Endothelial cell of umbilical vein (primary cell): ENCODE measurements at regions not wholly inside any gene's neighbourhood (a gene's known extent, or its start where the extent isn't known, plus 50 kb on each side); places are given as distances from the start of the nearest gene placed in this dataset.

Experiments used
- BruUV-seq: library from RNA; stranded (reverse); fragments of 400-500 nt; replicated peaks from 2 replicates; lab custom pipeline; 2021; lab: Mats Ljungman, UMichigan
- CTCF ChIA-PET: fragments of 300-600, 350-600 bp; sonication (Branson Sonifier 250); formaldehyde crosslinking; loops from one replicate; lab custom pipeline; 2021; ENCODE audit warnings: antibody characterized with exemption, inconsistent platforms; lab: Charles Lee
- POLR2A ChIA-PET: fragments of 300-600, 350-600 bp; sonication (Branson Sonifier 250); formaldehyde crosslinking; loops from one replicate; lab custom pipeline; 2021; ENCODE audit warnings: antibody characterized with exemption, inconsistent platforms; lab: Charles Lee
- DNase-seq: peaks from one replicate; pipeline ENCODE4 v3.0.0-alpha.2; 2011; ENCODE audit warnings: low read depth, low spot score
- FAIRE-seq: peaks from 2 replicates; lab custom pipeline; 2011; peaks lifted over from hg19 to GRCh38; lab: Jason Lieb, UNC
- H2AFZ ChIP-seq: 2 replicates; pipeline ENCODE4 v1.6.0; 2012; ENCODE audit warnings: low read depth, low read length, control low read depth, inconsistent platforms
- H3K27ac ChIP-seq: 2 replicates; pipeline ENCODE4 v1.5.1; 2011; ENCODE audit warnings: low read depth, mild to moderate bottlenecking, control low read depth, low read length, moderate library complexity; ENCODE audit not compliant: insufficient read depth
- H3K27me3 ChIP-seq, 2 experiments: 2 replicates each; pipeline versions ENCODE4 v1.6.0 to v1.6.1; 2011; ENCODE audit warnings: low read length in 2 of 2, mixed read lengths in 1 of 2; ENCODE audit not compliant: control insufficient read depth in 2 of 2, insufficient read depth in 2 of 2
- H3K36me3 ChIP-seq, 2 experiments: 2 replicates in 1 of 2; 3 replicates in 1 of 2; pipeline ENCODE4 v1.5.1; 2011; ENCODE audit warnings: low read length in 2 of 2, mild to moderate bottlenecking in 1 of 2, moderate library complexity in 1 of 2; ENCODE audit not compliant: control insufficient read depth in 2 of 2, insufficient read depth in 2 of 2; ENCODE audit errors: extremely low read depth in 1 of 2
- H3K4me1 ChIP-seq: 3 replicates; pipeline ENCODE4 v1.5.1; 2011; ENCODE audit warnings: mild to moderate bottlenecking, low read length; ENCODE audit not compliant: control insufficient read depth, insufficient read depth; ENCODE audit errors: extremely low read depth
- H3K4me2 ChIP-seq: 2 replicates; pipeline ENCODE4 v1.6.1; 2011; ENCODE audit warnings: low read length, control low read depth, mixed read lengths; ENCODE audit not compliant: insufficient read depth
- H3K4me3 ChIP-seq, 3 experiments: fragments of 200-600 bp in 1 of 3; sonication (generic), shearing (Covaris generic) in 1 of 3; replicated peaks in 1 of 3; 2 replicates each; pipeline ENCODE4 v1.5.1; 2011 to 2016; ENCODE audit warnings: control low read depth in 3 of 3, low read length in 3 of 3, mild to moderate bottlenecking in 2 of 3, inconsistent platforms in 1 of 3, low read depth in 1 of 3, moderate library complexity in 1 of 3; ENCODE audit not compliant: insufficient read depth in 1 of 3
- H3K79me2 ChIP-seq: 2 replicates; pipeline ENCODE4 v1.6.0; 2012; ENCODE audit warnings: low read length, inconsistent platforms; ENCODE audit not compliant: control insufficient read depth, insufficient read depth
- H3K9ac ChIP-seq: replicated peaks from 2 replicates; pipeline ENCODE3; 2011; ENCODE audit warnings: low read length, control low read depth; ENCODE audit not compliant: insufficient read depth; ENCODE audit errors: extremely low read depth
- H3K9me1 ChIP-seq: replicated peaks from 3 replicates; pipeline ENCODE4 v1.6.0; 2011; ENCODE audit warnings: mild to moderate bottlenecking, low read length; ENCODE audit not compliant: control insufficient read depth, insufficient read depth; ENCODE audit errors: extremely low read depth
- H3K9me3 ChIP-seq: replicated peaks from 2 replicates; pipeline ENCODE4 v1.5.1; 2012; ENCODE audit warnings: low read length, inconsistent platforms; ENCODE audit not compliant: control insufficient read depth, insufficient read depth
- H4K20me1 ChIP-seq: replicated peaks from 2 replicates; pipeline ENCODE3; 2011; ENCODE audit warnings: mild to moderate bottlenecking, low read length; ENCODE audit not compliant: control insufficient read depth, insufficient read depth; ENCODE audit errors: extremely low read depth
- CTCF ChIP-seq, 2 donors: IDR thresholded peaks; 1 replicate in 1 of 2; 2 replicates in 1 of 2; pipeline ENCODE4 v1.5.1; 2011; ENCODE audit warnings: low read length in 2 of 2, mild to moderate bottlenecking in 2 of 2, moderate library complexity in 2 of 2, control low read depth in 1 of 2, inconsistent platforms in 1 of 2, low read depth in 1 of 2; ENCODE audit not compliant: insufficient read depth in 1 of 2; ENCODE audit errors: extremely low read depth in 1 of 2
- FOS ChIP-seq: IDR thresholded peaks from 2 replicates; pipeline ENCODE4 v1.6.1; 2011; ENCODE audit warnings: mild to moderate bottlenecking, low read length, moderate library complexity, borderline replicate concordance; ENCODE audit not compliant: insufficient read depth
- JUN ChIP-seq: IDR thresholded peaks from 2 replicates; pipeline ENCODE4 v1.6.1; 2011; ENCODE audit warnings: borderline replicate concordance, low read depth; ENCODE audit not compliant: insufficient read length, insufficient read depth
- MYC ChIP-seq: IDR thresholded peaks from one replicate; pipeline ENCODE4 v1.6.1; 2011; ENCODE audit warnings: mild to moderate bottlenecking, low read depth, low read length
- POLR2A ChIP-seq: IDR thresholded peaks from 2 replicates; pipeline ENCODE4 v1.6.1; 2012; ENCODE audit warnings: low read depth, mild to moderate bottlenecking, control low read depth, low read length
- dilution Hi-C: fragments of 300-500 bp; cut with MboI; formaldehyde crosslinking; loops from one replicate; pipeline ENCODE4 v1.15.0; 2019; ENCODE audit warnings: low sequenced_read_pairs; ENCODE audit not compliant: extremely low pct_ligation_motif_present
- intact Hi-C: fragments of 100-400 bp; cut with micrococcal nuclease; formaldehyde crosslinking; loops from one replicate; pipeline ENCODE4 v1.10.0; 2022

- dilution Hi-C loops (no loop called here), intact Hi-C loops (no loop called here)
- no peaks in the 10 kb centered on the region for H3K36me3 ChIP-seq
- no peaks in the 10 kb centered on the region for H3K27me3 ChIP-seq
- CTCF ChIA-PET: no interaction called here
- no TSS peak for BruUV-seq
- TF ChIP-seq FOS: no peak
- no peak for TF ChIP-seq CTCF (IDR thresholded peaks at IDR 0.05; ENCODE audit: extremely low read depth in 1 of 2, insufficient read depth in 1 of 2, low read depth in 1 of 2, low read length in 2 of 2)
- no peak for TF ChIP-seq POLR2A
- no peak for TF ChIP-seq JUN
- no peak overlapping the region for H3K27ac ChIP-seq
- H3K9me1 ChIP-seq: no peaks in the 10 kb centered on the region
- no peaks in the 10 kb centered on the region for H3K9me3 ChIP-seq
- H3K4me3 ChIP-seq: no peak overlapping the region
- DNase-seq: no peak
- POLR2A ChIA-PET: no interaction called here
- no peak overlapping the region for H3K9ac ChIP-seq
- no peaks in the 10 kb centered on the region for H3K79me2 ChIP-seq
- H2AFZ ChIP-seq: no peak overlapping the region
- H4K20me1 ChIP-seq: no peaks in the 10 kb centered on the region
- H3K4me2 ChIP-seq: no peak overlapping the region
- H3K4me1 ChIP-seq: no peaks in the 10 kb centered on the region
- no peak for FAIRE-seq
Measured at GRCh38 chr1:222251847-222252246, 296.1 kb downstream of the HHIPL2 start.

DNA sequence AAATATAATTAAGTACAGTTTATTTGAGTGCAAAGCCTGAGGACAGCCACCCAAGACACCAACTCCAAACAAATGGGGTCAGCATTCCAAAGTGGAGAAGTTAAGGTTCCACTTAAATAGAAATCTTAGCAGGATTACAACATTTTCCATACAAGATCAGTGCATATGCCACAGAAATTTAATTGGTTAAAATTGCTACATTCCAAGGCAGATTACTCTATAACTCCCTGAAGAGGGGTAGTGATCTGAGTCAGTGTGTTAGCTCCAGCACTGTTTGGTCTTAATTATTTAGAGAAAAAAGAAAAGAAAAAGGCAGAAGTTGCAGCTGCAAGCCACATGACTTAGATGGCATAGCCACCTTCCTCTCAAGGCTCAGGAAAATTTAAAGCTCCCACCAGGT is 297.5 kb downstream of the HHIPL2 start:
- no peak overlapping the region for H3K4me3 ChIP-seq
- dilution Hi-C loops: no loop called here
- H3K4me2 ChIP-seq: no peak overlapping the region
- H3K9me3 ChIP-seq: no peaks in the 10 kb centered on the region
- no peak overlapping the region for H2AFZ ChIP-seq
- no peaks in the 10 kb centered on the region for H3K9me1 ChIP-seq
- H3K9ac ChIP-seq: no peak overlapping the region
- FAIRE-seq (no peak), DNase-seq (no peak)
- no peak for TF ChIP-seq FOS
- no peak for TF ChIP-seq POLR2A
- TF ChIP-seq MYC: no peak
- no peaks in the 10 kb centered on the region for H3K36me3 ChIP-seq
- no peaks in the 10 kb centered on the region for H3K4me1 ChIP-seq
- no peaks in the 10 kb centered on the region for H3K27me3 ChIP-seq
- H3K79me2 ChIP-seq: no peaks in the 10 kb centered on the region
- CTCF ChIA-PET: no interaction called here
- intact Hi-C loops: no loop called here
- POLR2A ChIA-PET: no interaction called here
- no peaks in the 10 kb centered on the region for H4K20me1 ChIP-seq
- BruUV-seq: no TSS peak
- H3K27ac ChIP-seq: no peak overlapping the region
